Activated CD4-positive, alpha-beta T cell treated with anti-CD3 and anti-CD28 coated beads for 4 hours (primary cell): ENCODE measurements at regions not wholly inside any gene's neighbourhood (a gene's known extent, or its start where the extent isn't known, plus 50 kb on each side); places are given as distances from the start of the nearest gene placed in this dataset.

Experiments used
- DNase-seq, 2 donors: peaks; one replicate each; pipeline ENCODE4 v3.0.0-alpha.2; 2020

DNA sequence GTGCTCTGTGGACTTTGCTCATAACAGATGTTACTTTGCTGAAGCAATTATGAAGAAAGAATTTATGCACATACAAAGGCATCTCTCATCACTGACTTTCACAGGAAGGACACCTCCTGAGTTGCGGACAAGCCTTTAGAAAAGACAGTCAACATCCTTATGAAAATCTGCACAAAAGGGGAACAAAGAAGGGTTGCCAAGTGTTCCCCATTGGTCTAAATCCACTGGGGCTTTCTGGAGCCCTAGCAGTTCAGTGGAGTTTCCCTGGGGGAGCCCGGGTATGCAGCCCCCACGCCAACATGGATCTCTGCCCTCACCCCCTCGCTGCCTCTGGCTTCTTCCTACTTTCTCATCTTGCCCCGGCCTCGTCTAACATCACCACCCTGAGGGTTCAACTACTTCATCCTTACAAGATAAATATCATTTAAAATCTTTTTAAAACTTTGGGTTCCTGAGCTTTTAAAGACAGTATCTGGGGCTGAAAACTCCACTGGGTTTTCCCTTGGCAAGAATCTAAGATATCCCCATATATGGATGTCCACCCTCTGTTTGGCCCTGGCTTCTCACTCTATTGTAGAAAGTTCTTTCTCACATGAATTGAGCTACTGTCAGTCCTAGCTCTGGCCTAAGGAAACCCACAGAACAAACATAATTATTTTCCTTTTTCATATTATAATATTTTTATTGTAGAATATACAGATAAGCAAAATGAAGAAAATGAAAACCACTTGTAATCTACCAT lies 207.9 kb upstream of the RGMA start:
- DNase-seq: no peak

DNA sequence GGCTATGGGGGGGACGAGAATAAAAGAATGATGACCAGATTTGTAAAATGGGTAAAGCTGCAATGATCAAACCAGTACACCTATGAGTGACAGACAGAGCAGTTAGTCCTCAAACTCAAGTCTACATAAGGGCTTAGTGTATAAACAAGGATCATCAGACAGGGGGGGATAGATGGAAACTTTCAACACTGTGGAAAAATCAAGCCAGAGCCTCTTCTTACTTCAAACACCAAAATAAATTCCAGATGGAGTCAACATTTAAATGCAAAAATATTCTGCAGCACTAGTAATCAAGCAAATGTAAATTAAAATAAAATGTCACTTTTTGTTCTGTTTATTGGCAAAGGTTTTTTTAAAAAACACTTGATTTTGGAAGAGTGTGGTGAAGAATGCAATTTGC lies 205.9 kb upstream of the RGMA start:
- no peak for DNase-seq

DNA sequence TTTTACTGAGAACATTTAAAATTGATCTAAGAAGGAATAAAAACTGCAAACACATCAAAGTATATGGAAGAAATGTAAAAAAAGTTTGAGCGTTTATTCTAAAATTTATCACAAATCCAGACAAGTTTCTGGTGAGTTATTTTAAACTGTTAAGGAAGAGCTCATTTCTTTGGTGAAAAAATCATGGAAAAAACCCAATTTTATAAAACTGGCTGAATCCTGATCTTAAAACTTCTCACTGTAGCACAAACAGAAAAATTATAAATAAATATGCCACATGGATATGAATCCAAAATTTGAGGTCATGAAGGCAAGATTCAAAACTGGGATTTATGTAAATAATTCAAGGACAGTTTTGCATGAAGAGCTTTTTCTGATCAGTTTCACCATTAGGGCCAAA lies 205.1 kb upstream of the RGMA start:
- DNase-seq: no peak

DNA sequence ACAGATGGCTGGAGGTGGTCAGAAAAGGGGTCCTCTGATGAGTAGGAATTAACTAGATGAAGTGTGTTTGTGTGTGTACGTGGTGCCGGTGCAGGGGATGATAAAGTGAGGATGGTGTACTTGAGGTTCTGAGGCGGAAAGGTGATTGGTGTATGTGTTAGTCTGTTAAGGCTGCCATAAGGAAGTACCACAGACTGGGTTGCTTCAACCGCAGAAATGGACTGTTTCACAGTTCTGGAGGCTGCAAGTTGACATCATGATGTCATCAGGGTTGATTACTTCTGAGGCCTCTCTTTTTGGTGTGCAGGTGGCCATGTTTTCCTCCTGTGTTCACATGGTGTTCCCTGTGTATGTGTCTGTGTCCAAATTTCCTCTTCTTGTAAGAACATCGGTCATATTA lies 202.4 kb upstream of the RGMA start:
- DNase-seq: no peak

DNA sequence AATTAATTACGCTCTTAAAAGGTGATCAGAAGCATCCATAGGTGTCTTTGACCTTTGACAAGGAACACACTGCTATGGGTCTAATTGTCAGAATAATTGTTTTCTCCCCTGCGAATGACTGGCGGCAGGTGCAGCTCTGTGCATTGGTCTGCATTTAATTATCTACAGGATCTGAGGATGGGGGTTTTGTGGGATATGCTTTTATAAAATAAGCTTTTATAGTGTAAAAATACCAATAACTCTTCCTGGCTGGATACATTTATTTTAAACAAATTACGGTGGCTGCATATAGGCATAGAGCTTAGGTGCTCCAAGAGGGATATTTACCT lies 201.6 kb upstream of the RGMA start:
- DNase-seq: no peak

DNA sequence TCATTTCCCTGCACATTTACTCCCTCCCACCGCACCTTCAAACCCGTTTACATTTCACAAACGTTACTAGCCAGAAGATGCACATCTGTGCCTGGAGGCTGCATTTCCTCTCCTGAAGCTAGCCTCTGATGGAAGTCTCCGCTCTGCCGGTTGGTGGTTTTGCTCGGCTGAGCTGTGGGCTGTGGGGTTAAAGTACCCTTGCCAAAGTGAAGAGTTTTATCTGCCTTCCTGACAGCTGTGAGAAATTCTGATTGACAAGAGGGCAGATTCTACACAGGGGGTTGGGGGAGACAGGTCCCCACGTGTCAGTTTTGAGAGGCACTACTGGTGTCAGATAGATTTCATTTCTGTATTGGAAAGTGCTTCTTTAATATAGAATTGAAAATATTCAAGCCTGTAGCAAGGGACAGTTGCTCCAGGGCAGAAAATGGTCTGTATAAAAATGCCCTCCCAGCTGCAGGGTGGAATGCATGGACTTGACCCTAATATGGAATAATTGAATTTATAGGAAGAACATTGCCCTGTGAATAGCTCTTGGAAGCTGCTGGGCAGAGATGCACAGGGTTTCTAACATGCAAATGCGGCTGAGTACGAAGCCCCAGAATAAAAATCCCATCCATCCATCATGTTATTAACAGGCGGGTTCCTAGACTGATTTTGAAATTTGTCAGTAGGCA lies 201.1 kb upstream of the RGMA start:
- no peak for DNase-seq

DNA sequence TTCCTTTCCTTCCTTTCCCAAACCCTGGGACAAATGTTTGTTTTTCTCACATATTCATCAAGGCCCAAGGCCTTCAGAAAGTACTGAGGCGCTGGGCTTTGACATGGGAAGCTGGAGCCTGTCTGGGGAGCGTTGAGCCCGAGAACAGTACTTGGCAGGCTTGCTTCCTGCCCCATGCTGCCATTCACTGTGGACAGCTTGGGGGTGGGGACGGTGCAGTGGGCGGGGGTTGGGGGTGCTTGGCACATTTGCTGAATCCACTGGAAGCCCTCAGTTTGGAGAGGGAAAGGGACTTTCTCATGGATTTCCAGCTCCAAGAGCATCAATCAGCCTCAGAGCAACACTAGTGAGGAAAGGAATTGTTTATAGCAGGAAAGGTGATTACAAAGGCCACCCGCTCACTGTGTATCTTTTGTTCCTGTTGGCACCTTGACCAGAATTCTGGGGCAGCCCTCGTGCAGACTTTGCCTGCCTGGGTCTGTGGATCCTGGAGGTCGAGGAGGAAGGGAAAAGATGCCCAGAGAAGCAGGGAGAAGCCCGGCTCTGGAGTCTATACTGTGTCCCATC lies 199.8 kb upstream of the RGMA start:
- no peak for DNase-seq

DNA sequence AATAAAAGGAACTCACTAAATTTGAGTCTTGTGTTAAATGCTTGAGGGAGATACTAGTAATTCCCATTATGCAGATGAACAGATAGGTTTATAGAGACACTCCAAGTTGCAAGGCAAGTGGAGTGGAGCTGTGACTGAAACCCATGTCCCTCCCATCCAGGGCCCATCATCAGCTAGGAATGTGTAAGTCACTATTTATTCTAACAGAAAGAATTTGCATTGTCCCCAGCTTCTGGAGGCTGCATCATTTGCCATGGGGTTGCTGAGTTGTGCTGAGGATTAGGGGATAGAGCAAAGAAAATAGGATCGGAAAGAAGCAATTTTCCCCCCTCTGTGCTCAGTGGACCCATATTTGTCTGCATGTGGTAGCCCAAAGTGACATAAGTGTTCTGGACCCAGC lies 197.4 kb upstream of the RGMA start:
- DNase-seq: no peak

DNA sequence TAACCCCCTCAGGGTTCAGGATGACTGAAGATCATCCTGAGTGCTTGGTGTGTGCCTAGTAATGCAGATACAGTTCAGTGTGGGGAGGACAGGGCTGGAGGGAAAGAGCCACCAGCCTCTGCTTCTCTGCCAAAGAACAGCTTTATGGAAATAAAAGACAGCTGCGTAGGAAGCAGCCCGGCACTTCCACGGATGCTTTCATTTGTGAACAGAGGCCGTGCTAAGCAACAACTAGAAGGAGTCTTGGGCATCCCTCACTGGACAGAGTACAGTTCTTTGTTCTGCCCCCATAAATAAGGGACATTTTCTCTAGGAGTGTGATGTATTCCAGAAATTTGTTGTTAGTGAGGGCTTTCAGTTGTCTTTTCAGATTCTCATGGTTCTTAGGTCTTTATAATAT lies 194.8 kb upstream of the RGMA start:
- no peak for DNase-seq

DNA sequence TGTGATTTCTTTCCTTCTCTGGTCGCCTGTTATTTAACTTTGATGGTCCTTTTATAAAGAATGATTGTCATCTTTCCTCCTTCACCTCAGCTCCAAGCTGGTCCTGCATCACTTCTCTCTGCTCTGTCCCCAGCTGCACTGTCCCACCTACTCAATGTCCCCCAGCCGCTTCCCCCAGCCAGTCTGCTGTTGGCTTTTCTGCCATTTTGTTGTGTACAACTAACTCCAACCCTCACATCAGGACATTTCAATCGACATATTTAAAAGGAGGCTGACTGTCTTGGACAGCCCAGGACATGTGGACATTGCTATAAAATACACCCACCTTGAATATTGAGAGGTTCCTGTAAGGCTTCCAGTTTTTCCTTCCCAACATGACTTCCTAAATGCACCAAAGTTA lies 193.8 kb upstream of the RGMA start:
- DNase-seq: no peak

DNA sequence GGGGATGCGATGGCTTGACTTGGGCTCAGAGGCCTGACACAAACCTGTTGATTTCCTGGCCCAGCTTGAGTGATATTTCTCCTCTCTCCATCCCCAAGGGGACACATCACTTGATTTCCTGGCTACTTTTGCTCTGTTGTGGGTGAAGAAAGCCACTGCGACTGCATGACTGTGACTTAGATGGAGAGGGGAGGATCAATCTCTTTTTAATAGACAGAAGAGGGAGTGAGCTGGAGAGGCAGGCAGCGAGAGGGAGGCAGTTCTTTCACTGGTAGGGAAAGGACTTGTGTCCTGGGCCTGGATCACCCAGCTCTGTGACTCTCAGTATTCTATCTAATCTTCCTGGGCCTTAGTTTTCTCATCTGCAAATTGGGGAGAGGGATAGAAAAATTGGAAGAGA lies 189.8 kb upstream of the RGMA start:
- DNase-seq: no peak

DNA sequence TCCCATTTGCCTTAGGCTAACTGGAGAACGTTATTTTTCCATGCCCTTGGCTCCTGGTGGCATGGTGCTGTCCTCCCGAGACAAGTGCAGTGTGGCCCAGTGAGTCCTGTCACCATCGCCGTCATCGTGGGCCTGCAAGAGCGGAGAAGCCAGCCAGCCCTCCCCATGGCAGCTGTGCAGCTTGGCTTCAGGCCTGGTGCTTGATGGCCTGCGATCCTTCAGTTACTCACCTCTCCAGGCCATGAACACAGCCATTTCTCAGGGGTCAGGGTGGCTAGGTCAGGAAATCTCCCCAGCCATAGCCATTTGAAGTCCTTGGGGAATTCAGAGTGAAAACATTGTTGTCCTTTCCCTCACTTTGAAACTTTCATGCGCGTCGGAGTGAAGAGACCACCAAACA lies 189.0 kb upstream of the RGMA start:
- no peak for DNase-seq

DNA sequence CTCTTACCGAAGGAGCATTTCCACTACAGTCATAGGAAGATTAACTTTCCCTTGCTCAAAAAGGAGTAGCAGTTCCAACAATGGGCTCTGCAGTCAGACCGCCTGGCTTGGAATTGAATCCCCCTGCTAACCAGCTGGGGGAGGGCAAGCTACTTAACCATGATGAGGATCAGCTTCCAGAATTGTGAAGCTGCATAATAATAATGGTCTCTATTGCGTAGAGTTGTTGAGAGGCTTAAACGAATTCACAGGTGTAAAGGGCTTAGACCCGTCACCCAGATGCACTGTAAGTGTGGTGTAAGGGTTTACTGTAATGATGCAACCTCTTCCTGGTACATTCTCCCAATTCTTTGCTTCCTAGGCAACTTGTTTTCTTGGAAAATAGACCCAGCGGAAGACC lies 185.2 kb upstream of the RGMA start:
- no peak for DNase-seq

DNA sequence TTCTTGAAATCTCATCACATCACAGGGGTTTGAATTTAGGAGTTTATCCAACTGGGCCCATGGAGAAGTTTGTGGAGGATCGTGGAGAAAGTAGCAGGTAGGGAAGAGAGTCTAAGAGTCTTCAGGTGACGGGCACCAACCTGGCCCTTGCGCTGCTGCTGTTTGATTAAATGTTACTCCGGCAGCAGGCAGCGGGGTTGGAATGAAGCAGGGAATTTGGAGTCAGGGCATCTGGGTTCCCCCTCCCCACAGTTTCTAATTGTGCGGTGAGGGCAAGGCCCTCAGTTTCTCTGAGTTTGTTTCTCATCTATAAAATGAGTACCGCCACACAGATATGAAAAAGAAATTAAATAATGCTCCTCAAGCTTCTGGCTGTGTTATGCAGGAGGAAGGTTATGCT lies 182.9 kb upstream of the RGMA start:
- no peak for DNase-seq

DNA sequence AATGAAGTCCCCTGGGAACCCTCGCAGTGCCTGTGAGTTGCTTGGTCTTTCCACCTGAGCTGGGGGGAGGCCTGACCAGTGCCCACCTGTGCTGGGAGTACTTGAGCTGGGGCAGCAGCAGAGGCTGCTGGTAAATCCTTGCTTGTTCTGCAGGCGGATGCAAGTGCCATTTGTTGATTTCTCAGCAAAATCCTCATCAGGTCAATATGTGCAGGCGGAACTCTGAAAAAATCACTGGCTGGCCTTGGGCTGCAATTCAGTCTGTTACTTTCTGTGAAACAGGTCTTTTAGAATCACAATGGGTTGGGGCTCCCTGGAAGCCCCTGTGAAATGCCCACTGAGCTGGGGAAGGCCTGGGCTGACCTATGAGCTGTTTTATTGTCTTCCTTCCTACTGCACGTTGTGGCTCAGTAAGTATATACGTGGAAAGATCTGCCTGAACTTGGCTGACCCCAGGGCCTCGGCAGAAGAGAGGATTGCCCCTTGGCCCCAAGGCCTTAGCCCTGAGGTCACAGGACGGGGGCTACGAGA lies 182.0 kb upstream of the RGMA start:
- DNase-seq: no peak

DNA sequence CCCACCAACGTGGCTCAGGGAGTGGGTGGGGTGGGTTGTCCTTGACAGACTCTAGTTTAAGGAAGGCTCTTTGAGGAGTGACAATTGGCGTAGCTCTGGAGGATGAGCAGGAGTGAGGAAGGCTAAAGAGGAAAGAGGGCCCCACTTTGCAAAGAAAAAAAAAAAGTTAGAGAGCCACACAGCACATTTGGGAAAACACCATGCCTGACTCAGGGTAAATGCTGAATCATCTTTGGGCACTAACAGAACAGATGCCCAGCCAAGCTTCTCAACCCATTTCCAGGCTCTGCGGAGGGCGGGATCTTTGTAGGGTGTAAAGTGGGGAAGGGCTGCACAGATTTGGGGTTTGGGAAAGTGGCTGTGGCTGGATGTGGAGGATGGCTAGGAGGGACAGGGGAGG lies 179.1 kb upstream of the RGMA start:
- no peak for DNase-seq

DNA sequence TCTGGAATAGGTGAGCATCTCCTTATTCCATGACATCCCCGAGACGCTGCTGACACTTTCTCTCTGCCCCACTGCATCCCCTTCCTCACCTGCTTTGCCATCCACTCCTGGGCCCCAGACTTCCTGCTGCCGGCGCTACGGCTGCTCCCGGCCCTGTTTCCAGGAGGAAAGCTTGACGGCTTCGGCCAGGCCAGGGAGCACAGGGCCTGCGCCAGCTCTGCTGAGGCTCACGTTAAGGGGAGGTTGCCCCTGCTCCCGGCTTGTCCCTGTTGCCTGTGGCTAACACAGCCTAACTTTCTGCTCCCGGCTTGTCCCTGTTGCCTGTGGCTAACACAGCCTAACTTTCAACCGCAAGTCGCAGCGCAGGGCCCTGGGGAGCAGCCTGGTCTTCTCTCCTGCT lies 177.3 kb upstream of the RGMA start:
- no peak for DNase-seq

DNA sequence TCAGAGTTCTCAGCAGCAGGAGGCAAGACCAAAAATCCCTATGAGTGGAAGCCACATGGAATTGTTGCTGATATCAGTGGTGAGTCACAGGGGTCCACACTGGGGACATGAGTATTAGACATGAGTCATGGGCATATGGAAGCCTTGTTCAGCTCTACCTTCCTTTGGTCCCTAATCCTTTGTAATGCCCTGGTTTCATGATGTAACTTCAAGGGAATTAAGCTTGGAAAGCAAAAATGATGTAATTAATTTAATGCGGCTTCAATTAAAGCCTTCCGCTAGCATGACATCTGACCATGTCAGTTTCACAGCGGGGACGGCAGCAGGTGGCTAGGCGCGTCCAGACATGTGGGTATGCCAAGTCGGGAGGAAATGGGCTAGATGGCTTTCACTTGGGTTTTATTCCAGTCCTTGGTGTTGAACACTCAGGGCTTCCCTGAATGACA lies 176.1 kb upstream of the RGMA start:
- DNase-seq: no peak

DNA sequence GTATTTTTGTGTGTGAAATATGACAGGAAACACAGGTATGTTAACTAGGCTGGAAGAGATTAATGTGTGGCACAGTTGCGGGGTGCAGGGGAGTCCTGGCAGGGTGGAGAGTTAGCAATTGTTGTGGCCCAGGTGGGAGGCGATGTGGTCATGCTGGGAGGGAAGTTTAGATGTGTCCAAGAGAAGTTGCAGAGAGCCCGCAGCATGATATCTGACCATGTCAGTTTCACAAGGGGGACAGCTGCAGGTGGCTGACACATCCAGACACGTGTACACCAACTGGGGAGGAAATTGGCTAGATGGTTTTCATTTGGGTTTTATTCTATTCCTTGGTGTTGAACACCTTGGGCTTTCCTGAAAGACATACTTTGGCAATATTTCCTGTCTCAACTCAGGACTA lies 172.8 kb upstream of the RGMA start:
- DNase-seq: no peak

DNA sequence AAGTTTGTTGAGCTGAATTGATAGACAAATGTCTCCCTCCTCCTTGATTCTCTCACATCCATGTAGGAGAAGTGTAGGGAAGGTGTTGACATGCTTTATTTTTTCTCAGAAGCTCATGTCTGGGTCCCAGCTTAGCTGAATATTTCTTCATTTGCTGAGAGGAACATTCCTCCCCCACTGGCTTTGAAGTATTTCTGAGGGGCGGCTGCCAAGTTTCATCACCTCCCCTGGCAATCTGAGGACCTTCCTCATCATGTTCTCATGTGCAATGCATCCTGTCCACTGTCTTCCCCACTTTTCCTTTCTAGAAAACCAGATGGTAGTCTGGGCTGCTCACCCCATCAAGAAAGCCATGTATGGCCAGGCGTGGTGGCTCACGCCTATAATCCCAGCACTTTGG lies 168.9 kb upstream of the RGMA start:
- no peak for DNase-seq

DNA sequence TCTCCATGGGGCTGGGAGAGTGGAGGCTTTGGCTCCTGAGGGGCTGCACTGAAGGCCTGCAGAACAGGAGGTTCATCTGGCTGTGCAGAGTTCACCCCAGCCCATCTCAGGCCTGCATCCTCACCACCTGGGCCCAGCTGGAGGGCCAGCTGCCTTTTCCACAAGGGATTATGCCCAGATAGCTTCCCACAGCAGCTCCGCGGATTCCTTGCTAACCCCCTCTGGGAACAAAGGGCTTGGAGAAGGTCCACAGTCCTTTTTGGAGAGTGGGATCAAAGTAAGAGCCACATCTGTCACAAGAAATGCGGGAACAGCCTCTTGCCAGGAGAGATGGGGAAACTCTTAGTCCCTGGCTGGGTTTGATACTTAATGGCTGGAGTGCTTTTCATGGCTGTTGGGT lies 164.7 kb upstream of the RGMA start:
- DNase-seq: no peak

DNA sequence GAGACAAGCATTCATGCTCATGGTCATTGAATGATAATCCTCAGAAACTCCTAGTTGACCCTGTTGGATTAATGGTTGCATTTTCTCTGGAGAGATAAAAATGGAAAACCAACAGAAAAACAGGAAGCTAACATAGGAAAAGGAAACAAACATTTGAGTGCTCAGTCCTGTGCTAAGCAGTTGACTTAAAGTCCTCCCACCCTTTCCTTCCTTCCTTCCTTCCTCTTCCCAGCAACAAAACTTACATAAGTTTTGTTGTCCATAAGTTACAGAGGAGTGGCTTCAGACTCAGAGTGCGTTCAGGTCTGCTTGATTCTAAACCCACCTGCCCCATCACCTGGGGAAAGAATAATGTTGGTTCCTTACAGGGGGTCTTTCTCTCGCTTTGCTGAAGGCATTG lies 163.8 kb upstream of the RGMA start:
- DNase-seq: no peak

DNA sequence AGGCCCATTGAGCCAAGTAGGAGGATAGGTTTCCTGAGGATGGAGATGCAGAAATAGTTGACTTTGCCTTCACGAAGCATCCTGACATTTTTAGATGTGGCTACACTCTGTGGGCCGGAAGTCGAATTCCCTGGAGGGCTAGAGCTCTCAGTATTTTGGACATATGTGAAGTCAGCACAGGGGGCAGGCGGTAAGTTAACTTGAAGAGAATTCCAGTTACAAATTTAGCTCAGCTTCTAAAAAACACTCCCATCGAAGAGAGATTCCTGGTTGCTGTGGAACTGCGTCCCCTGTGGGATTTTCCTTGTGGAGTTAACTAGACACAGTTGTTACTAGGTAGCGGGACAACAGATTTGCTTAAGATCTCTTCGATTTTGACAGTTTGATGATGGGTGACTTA lies 161.9 kb upstream of the RGMA start:
- no peak for DNase-seq

DNA sequence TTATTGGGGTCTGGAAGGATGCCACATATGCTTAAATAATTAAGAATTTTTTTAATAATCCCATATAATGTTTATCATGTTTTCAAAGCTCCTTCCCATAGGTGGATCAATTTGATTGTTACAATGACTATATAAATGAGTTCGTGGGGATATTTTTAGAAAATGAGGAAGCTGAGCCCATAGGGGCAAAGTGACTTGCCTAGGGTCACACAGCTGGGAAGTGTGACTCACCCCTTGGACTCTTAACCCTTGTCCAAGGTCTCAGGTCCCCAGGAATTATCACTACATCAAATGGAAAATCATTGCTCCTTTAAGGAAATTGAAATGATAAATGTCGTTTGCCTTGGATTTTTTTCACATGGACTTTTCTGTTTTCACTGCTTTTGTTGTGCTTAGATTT lies 161.2 kb upstream of the RGMA start:
- no peak for DNase-seq

DNA sequence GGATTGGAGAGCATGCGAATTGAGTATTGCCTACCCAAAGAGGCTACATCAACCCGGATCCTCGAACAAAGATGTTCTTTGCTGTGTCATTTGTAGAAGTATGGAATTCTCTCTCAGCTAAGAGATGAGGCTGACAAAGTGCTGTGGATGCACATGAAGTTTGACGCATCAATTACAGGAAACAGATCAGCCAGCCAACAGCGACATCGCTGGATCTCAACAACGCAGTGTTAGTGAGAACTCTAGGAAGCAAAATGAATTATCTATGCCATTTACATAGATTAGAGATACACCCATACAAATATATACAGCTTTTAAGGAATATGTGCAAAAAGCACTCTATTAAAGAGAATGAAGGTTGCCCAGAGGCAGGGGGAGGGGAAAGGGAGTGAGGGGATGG lies 160.6 kb upstream of the RGMA start:
- DNase-seq: no peak
